Natural killer cell (primary cell): ENCODE measurements at regions not wholly inside any gene's neighbourhood (a gene's known extent, or its start where the extent isn't known, plus 50 kb on each side); places are given as distances from the start of the nearest gene placed in this dataset.

ENCODE experiments used
- ATAC-seq, 3 donors: fragments of 150-1000 bp in 2 of 3; fragments of 200-7000 bp in 1 of 3; cut with Tn5 transposase; 1 replicate in 1 of 3; 2 replicates in 2 of 3; pipeline ENCODE4 v1.10.0; 2021; ENCODE audit warnings: mild to moderate bottlenecking in 2 of 3, moderate library complexity in 2 of 3
- DNase-seq, 2 donors: peaks; one replicate each; pipeline versions ENCODE4 v3.0.0 to v3.0.0-alpha.2; 2013 to 2021; ENCODE audit warnings: mixed read lengths in 1 of 2
- H3K27ac ChIP-seq: one replicate; pipeline ENCODE4 v1.5.1; 2013; ENCODE audit warnings: mild to moderate bottlenecking, low read length
- H3K27me3 ChIP-seq: one replicate; pipeline ENCODE4 v1.6.1; 2013; ENCODE audit warnings: low read length; ENCODE audit not compliant: control insufficient read depth, insufficient read depth
- H3K36me3 ChIP-seq: one replicate; pipeline ENCODE4 v1.6.1; 2013; ENCODE audit warnings: low read length; ENCODE audit not compliant: control insufficient read depth, insufficient read depth
- H3K4me1 ChIP-seq: one replicate; pipeline ENCODE4 v1.6.1; 2013; ENCODE audit warnings: low read length; ENCODE audit not compliant: control insufficient read depth, insufficient read depth
- H3K4me3 ChIP-seq: one replicate; pipeline ENCODE4 v1.5.1; 2013; ENCODE audit warnings: low read length
- H3K9me3 ChIP-seq: one replicate; pipeline ENCODE4 v1.6.1; 2013; ENCODE audit warnings: low read length; ENCODE audit not compliant: control insufficient read depth, insufficient read depth
- H3K27ac Mint-ChIP-seq, 2 donors: one replicate each; pipeline ENCODE4 v1.8.0; 2022; ENCODE audit warnings: mild to moderate bottlenecking in 2 of 2, mixed read lengths in 2 of 2, moderate library complexity in 1 of 2
- H3K27me3 Mint-ChIP-seq, 2 donors: one replicate each; pipeline ENCODE4 v1.8.0; 2022; ENCODE audit warnings: low read depth in 2 of 2, mixed read lengths in 2 of 2
- H3K36me3 Mint-ChIP-seq: one replicate; pipeline ENCODE4 v1.8.0; 2022; ENCODE audit warnings: mixed read lengths
- H3K4me1 Mint-ChIP-seq, 2 donors: one replicate each; pipeline ENCODE4 v1.8.0; 2022; ENCODE audit warnings: mixed read lengths in 2 of 2
- H3K4me3 Mint-ChIP-seq: one replicate; pipeline ENCODE4 v1.8.0; 2022; ENCODE audit warnings: mild to moderate bottlenecking, moderate library complexity, mixed read lengths
- H3K9me3 Mint-ChIP-seq, 2 donors: one replicate each; pipeline ENCODE4 v1.8.0; 2022; ENCODE audit warnings: mixed read lengths in 2 of 2
- CTCF ChIP-seq: fragments of 200-600 bp; IDR thresholded peaks from one replicate; pipeline ENCODE4 v1.8.0; 2022; ENCODE audit warnings: antibody characterized with exemption
- WGBS: methylation state at CpG from one replicate; pipeline ENCODE4 v1.1.7; 2013; ENCODE audit warnings: missing lambda C conversion rate; ENCODE audit not compliant: insufficient coverage; 5-methylcytosine and 5-hydroxymethylcytosine counted together
- intact Hi-C: fragments of 100-400 bp; cut with micrococcal nuclease; formaldehyde crosslinking; loops from one replicate; pipeline ENCODE4 v1.14.2; 2022

GRCh38 chr3:69563981-69564380 lies 175.3 kb upstream of the MITF start:
- peaks cover 5 to 7% of the 10 kb centered on the region in 2 donors for H3K9me3 Mint-ChIP-seq
- intact Hi-C loops: no loop called here
- Histone ChIP-seq H3K27me3 (no peaks in the 10 kb centered on the region), H3K9me3 (no peaks in the 10 kb centered on the region), H3K4me1 (no peaks in the 10 kb centered on the region), H3K27ac (no peak overlapping the region), H3K4me3 (no peak overlapping the region), H3K36me3 (no peaks in the 10 kb centered on the region)
- no peak for TF ChIP-seq CTCF
- ATAC-seq: no peak
- no peak overlapping the region for H3K4me3 Mint-ChIP-seq
- no peaks in the 10 kb centered on the region for H3K36me3 Mint-ChIP-seq
- peaks cover 0 to 13% of the 10 kb centered on the region in 2 donors for H3K27me3 Mint-ChIP-seq
- H3K27ac Mint-ChIP-seq: no peak overlapping the region
- H3K4me1 Mint-ChIP-seq: no peaks in the 10 kb centered on the region
- DNase-seq: no peak
- 78% methylated on average over 5 of the region's 5 CpGs for WGBS

DNA sequence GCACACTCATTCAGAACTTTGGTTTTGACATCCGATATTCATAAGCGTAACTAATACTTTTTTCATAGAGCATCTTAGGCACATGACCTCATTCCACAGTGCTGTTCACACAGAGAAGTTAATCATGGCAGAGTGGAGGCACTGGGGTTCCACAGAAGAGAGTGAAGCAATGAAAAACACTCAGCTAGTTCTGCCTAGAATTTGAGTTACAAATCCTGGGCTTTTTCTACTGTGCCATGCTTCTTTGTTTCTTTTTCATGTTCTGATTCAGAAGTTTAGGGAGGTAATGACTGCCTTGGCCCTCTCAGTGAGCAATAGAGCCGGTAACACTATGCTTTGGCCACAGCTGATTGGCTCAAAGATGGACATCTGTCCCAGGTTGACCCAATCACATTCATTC lies 176.1 kb upstream of the MITF start:
- no peaks in the 10 kb centered on the region for H3K36me3 ChIP-seq
- H3K4me3 ChIP-seq: no peak overlapping the region
- DNase-seq (no peak), ATAC-seq (no peak)
- TF ChIP-seq CTCF: no peak
- 100% methylated on average over 3 of the region's 3 CpGs for WGBS
- Mint-ChIP-seq H3K9me3 (peaks cover 5 to 7% of the 10 kb centered on the region in 2 donors), H3K27ac (no peak overlapping the region), H3K4me1 (no peaks in the 10 kb centered on the region), H3K36me3 (no peaks in the 10 kb centered on the region), H3K4me3 (no peak overlapping the region), H3K27me3 (peaks cover 0 to 13% of the 10 kb centered on the region in 2 donors)
- H3K27ac ChIP-seq: no peak overlapping the region
- H3K27me3 ChIP-seq: no peaks in the 10 kb centered on the region
- intact Hi-C loops: no loop called here
- H3K9me3 ChIP-seq: no peaks in the 10 kb centered on the region
- no peaks in the 10 kb centered on the region for H3K4me1 ChIP-seq

DNA sequence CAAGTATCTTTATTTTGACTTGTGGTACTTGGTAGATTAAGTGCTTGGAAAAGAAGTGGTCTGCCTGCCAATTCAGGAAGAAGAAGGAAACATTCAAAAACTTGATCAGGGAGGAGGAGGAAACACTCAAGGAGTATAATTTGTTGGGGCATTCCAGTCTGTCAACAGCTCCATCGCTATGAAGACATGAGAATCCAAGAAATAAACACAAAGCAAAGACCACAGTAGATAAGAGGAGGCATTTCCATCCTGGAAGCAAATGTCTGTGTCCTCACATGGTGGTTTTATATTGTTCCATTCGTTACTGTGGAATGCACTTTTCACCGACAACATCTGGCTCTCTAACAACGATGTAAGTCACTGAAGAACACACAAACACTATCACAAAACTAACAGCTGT lies 176.1 kb upstream of the FRMD4B start:
- intact Hi-C loops: no loop called here
- no peak overlapping the region for H3K4me3 ChIP-seq
- H3K27me3 Mint-ChIP-seq: peaks cover 0 to 8% of the 10 kb centered on the region in 2 donors
- 85% methylated on average over 4 of the region's 4 CpGs for WGBS
- no peaks in the 10 kb centered on the region for H3K4me1 ChIP-seq
- ATAC-seq (no peak), DNase-seq (no peak)
- H3K9me3 Mint-ChIP-seq: peaks cover 3 to 5% of the 10 kb centered on the region in 2 donors
- H3K4me1 Mint-ChIP-seq: no peaks in the 10 kb centered on the region
- H3K27me3 ChIP-seq: no peaks in the 10 kb centered on the region
- no peaks in the 10 kb centered on the region for H3K36me3 Mint-ChIP-seq
- no peaks in the 10 kb centered on the region for H3K36me3 ChIP-seq
- no peak overlapping the region for H3K4me3 Mint-ChIP-seq
- no peak overlapping the region for H3K27ac Mint-ChIP-seq
- H3K9me3 ChIP-seq: no peaks in the 10 kb centered on the region
- no peak for TF ChIP-seq CTCF
- no peak overlapping the region for H3K27ac ChIP-seq

- H3K4me3 Mint-ChIP-seq: no peak overlapping the region
- ATAC-seq: no peak
Measured at GRCh38 chr3:69560818-69561217, 174.9 kb upstream of the FRMD4B start.

More at GRCh38 chr3:69560818-69561217, 174.9 kb upstream of the FRMD4B start:
- Mint-ChIP-seq H3K27ac (no peak overlapping the region), H3K4me1 (no peaks in the 10 kb centered on the region), H3K36me3 (no peaks in the 10 kb centered on the region), H3K9me3 (no peaks in the 10 kb centered on the region), H3K27me3 (peaks cover 0 to 2% of the 10 kb centered on the region in 2 donors)
- no peak for DNase-seq
- H3K36me3 ChIP-seq: no peaks in the 10 kb centered on the region
- no peak overlapping the region for H3K27ac ChIP-seq
- intact Hi-C loops: no loop called here
- H3K4me3 ChIP-seq: no peak overlapping the region
- no peak for TF ChIP-seq CTCF
- H3K4me1 ChIP-seq: no peaks in the 10 kb centered on the region
- no peaks in the 10 kb centered on the region for H3K9me3 ChIP-seq
- no peaks in the 10 kb centered on the region for H3K27me3 ChIP-seq
